Frontal cortex (tissue), 3 donors: ENCODE measurements at regions not wholly inside any gene's neighbourhood (a gene's known extent, or its start where the extent isn't known, plus 50 kb on each side); places are given as distances from the start of the nearest gene placed in this dataset.
"Not testable (repeated sequence)": the region's sequence is repeated elsewhere in the genome, so short reads cannot be mapped to it uniquely, and the experiment has no call there.

Source experiments
- DNase-seq, 2 donors: peaks; one replicate each; pipeline ENCODE4 v3.0.0; 2012; ENCODE audit warnings: low spot score in 2 of 2
- FAIRE-seq: peaks from 2 replicates; lab custom pipeline; 2012; peaks lifted over from hg19 to GRCh38; lab: Jason Lieb, UNC
- donor health status: control.
- donor health status: control.
- donor health status: control.

GRCh38 chr4:54993473-54994026 lies 131.8 kb downstream of the KDR start:
- DNase-seq, FAIRE-seq: not testable (repeated sequence)

- no peak for DNase-seq
- FAIRE-seq, result no peak
Observed at GRCh38 chr4:54992266-54992665, 133.1 kb downstream of the KDR start.

- no peak for FAIRE-seq
- no peak for DNase-seq
Observed at GRCh38 chr4:54988655-54989054, 136.7 kb downstream of the KDR start.

- no peak for DNase-seq
- no peak for FAIRE-seq
Observed at GRCh38 chr4:54986095-54986846, 139.1 kb downstream of the KDR start.

GRCh38 chr4:54976682-54977081 lies 148.7 kb downstream of the KDR start:
- no peak for DNase-seq
- no peak for FAIRE-seq

- FAIRE-seq (no peak), DNase-seq (no peak)
Observed at GRCh38 chr4:54976031-54976430, 149.4 kb downstream of the KDR start.

- FAIRE-seq (no peak), DNase-seq (no peak)
Observed at GRCh38 chr4:54973784-54974183, 151.6 kb downstream of the KDR start.

- FAIRE-seq (peak; percentile 60), DNase-seq (peak in 1 of 2 donors; percentile 27)
Observed at GRCh38 chr4:54971474-54971950, 153.9 kb downstream of the KDR start.

GRCh38 chr4:54967289-54967688 lies 158.1 kb downstream of the KDR start:
- no peak for FAIRE-seq
- DNase-seq, result no peak

- peak; percentile 8 to 10 for DNase-seq
- no peak for FAIRE-seq
Observed at GRCh38 chr4:54961357-54961975, 163.9 kb downstream of the KDR start.

- DNase-seq (no peak), FAIRE-seq (no peak)
Observed at GRCh38 chr4:54959651-54960116, 165.7 kb downstream of the KDR start.

- no peak for FAIRE-seq
- DNase-seq, result no peak
Observed at GRCh38 chr4:54959131-54959530, 166.3 kb downstream of the KDR start.

- no peak for FAIRE-seq
- no peak for DNase-seq
Observed at GRCh38 chr4:54958236-54958635, 167.2 kb downstream of the KDR start.

GRCh38 chr4:54954656-54955388 lies 170.6 kb downstream of the KDR start:
- FAIRE-seq, result no peak
- DNase-seq, result no peak

- no peak for FAIRE-seq
- no peak for DNase-seq
Observed at GRCh38 chr4:54946741-54947140, 178.7 kb downstream of the KDR start.

- FAIRE-seq (no peak), DNase-seq (no peak)
Observed at GRCh38 chr4:54945838-54946237, 179.6 kb downstream of the KDR start.

GRCh38 chr4:54942721-54943120 lies 182.7 kb downstream of the KDR start:
- DNase-seq (no peak), FAIRE-seq (no peak)

- FAIRE-seq, result no peak
- DNase-seq, result no peak
Observed at GRCh38 chr4:54941994-54942552, 183.3 kb downstream of the KDR start.

- no peak for DNase-seq
- no peak for FAIRE-seq
Observed at GRCh38 chr4:54940996-54941865, 184.2 kb downstream of the KDR start.
